GM04503 (cell line): ENCODE measurements at regions not wholly inside any gene's neighbourhood (a gene's known extent, or its start where the extent isn't known, plus 50 kb on each side); places are given as distances from the start of the nearest gene placed in this dataset.
"Not testable (repeated sequence)": the region's sequence is repeated elsewhere in the genome, so short reads cannot be mapped to it uniquely, and the experiment has no call there.

Experiments
- DNase-seq: peaks from one replicate; pipeline ENCODE4 v3.0.0-alpha.2; 2012; ENCODE audit warnings: low read depth

- no peak for DNase-seq
These were observed 1695.8 kb upstream of the PIK3C3 start for GRCh38 chr18:40259115-40259835.

GRCh38 chr18:40258311-40258710, 1696.7 kb upstream of the PIK3C3 start:
- no peak for DNase-seq

- no peak for DNase-seq
These were observed 1704.8 kb upstream of the PIK3C3 start for GRCh38 chr18:40250236-40250635.

GRCh38 chr18:40249390-40250080, 1705.5 kb upstream of the PIK3C3 start:
- no peak for DNase-seq

GRCh38 chr18:40245612-40246011, 1709.4 kb upstream of the PIK3C3 start:
- not testable (repeated sequence) for DNase-seq

- DNase-seq: no peak
These were observed 1711.4 kb upstream of the PIK3C3 start for GRCh38 chr18:40243607-40244006.

GRCh38 chr18:40235836-40236235, 1719.2 kb upstream of the PIK3C3 start:
- DNase-seq: no peak

GRCh38 chr18:40235323-40235722, 1719.7 kb upstream of the PIK3C3 start:
- DNase-seq: no peak

GRCh38 chr18:40233931-40234616, 1721.0 kb upstream of the PIK3C3 start:
- DNase-seq: no peak

- DNase-seq: no peak
These were observed 1732.3 kb upstream of the PIK3C3 start for GRCh38 chr18:40222776-40223175.

- no peak for DNase-seq
These were observed 1738.2 kb upstream of the PIK3C3 start for GRCh38 chr18:40216856-40217255.

- no peak for DNase-seq
These were observed 1739.1 kb upstream of the PIK3C3 start for GRCh38 chr18:40215979-40216378.

GRCh38 chr18:40210696-40211095, 1744.3 kb upstream of the PIK3C3 start:
- DNase-seq: no peak

- no peak for DNase-seq
These were observed 1746.1 kb upstream of the PIK3C3 start for GRCh38 chr18:40208958-40209357.

- no peak for DNase-seq
These were observed 1757.3 kb upstream of the PIK3C3 start for GRCh38 chr18:40197711-40198110.

- no peak for DNase-seq
These were observed 1768.4 kb upstream of the PIK3C3 start for GRCh38 chr18:40186677-40187076.

GRCh38 chr18:40179729-40180461, 1775.1 kb upstream of the PIK3C3 start:
- no peak for DNase-seq

GRCh38 chr18:40168026-40168425, 1787.0 kb upstream of the PIK3C3 start:
- DNase-seq: no peak

GRCh38 chr18:40163254-40163653, 1791.8 kb upstream of the PIK3C3 start:
- DNase-seq: no peak

GRCh38 chr18:40160361-40160760, 1794.7 kb upstream of the PIK3C3 start:
- no peak for DNase-seq

GRCh38 chr18:40159141-40160017, 1795.7 kb upstream of the PIK3C3 start:
- no peak for DNase-seq
